ENCODE measurements at regions not wholly inside any gene's neighbourhood (a gene's known extent, or its start where the extent isn't known, plus 50 kb on each side); places are given as distances from the start of the nearest gene placed in this dataset.

DNA sequence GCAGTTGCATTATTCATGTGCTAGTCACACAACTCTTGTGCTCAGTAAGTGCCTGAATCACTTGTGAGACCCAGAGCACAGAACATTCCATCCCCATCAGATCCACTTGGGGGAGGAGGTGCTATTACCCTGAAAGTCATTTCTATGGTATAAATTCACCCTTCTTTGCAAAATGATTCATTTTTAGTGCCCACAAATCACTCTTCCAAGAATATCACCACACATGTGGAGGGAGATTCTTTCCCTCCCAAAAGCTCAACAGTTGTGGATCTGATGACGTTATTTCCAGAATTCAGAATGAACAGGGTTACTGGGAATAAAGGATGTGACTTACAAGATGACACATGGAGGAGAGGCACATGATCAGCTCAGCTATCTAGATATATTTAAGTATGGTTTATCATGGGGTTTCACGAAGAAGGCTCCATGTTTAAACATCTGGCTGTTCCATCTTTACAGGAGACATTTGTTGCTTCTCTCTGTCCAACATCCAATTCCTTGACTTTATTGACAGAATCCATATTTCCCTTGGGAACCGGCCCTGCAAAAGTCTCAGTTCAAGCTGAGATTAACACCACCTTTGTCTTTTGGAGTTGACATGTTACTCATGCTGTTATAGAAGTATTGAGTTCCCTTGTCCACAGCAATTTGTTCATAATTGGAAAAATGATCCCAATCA is 214.2 kb upstream of the PROK2 start:
- Histone ChIP-seq H2BK12ac (ENCODE audit: low read depth, low read length) (no peak overlapping the region), H4K91ac (replicated peaks; ENCODE audit: insufficient read length, low read length) (no peak overlapping the region), H3K23me2 (ENCODE audit: low read depth, low read length) (no peaks in the 10 kb centered on the region), H2BK5ac (ENCODE audit: low read depth, low read length) (no peak overlapping the region), H3K4me1 (replicated peaks in 1 of 4; ENCODE audit: control insufficient read depth in 3 of 4, insufficient read depth in 4 of 4, low read length in 3 of 4) (peaks cover 0 to 10% (median 7%) of the 10 kb centered on the region in 4 experiments; a peak in 5 of 7 replicates), H3K36me3 (ENCODE audit: control insufficient read depth in 2 of 4, insufficient read depth in 4 of 4, low read length in 3 of 4) (no peaks in the 10 kb centered on the region), H3K23ac (ENCODE audit: insufficient read length) (no peak overlapping the region), H3K9me3 (ENCODE audit: insufficient read depth in 2 of 2, low read depth in 1 of 2, low read length in 1 of 2) (no peaks in the 10 kb centered on the region), H3K18ac (ENCODE audit: extremely low read depth, low read length) (no peak overlapping the region), H3K4me2 (ENCODE audit: insufficient read depth in 1 of 2, low read depth in 2 of 2, low read length in 2 of 2) (no peak overlapping the region), H2AK5ac (ENCODE audit: low read depth, low read length) (no peak overlapping the region), H4K8ac (ENCODE audit: extremely low read depth, insufficient read depth, low read length) (no peak overlapping the region), H3K27me3 (replicated peaks in 1 of 4; ENCODE audit: control insufficient read depth in 3 of 4, extremely low read depth in 1 of 4, insufficient read depth in 3 of 4, low read length in 3 of 4) (no peaks in the 10 kb centered on the region), H2BK20ac (ENCODE audit: low read length) (no peak overlapping the region), H3K4ac (replicated peaks; ENCODE audit: insufficient read length, low read depth, low read length) (no peak overlapping the region), H3K79me2 (ENCODE audit: control insufficient read depth in 1 of 2, insufficient read depth in 2 of 2, low read length in 2 of 2) (no peaks in the 10 kb centered on the region), H2BK15ac (ENCODE audit: low read length) (no peak overlapping the region), H3K79me1 (ENCODE audit: low read depth, low read length) (no peaks in the 10 kb centered on the region), H3K56ac (replicated peaks; ENCODE audit: insufficient read length, low read depth, low read length) (no peak overlapping the region), H3K4me3 (ENCODE audit: extremely low read depth in 1 of 4, insufficient read depth in 2 of 4, low read depth in 3 of 4, low read length in 4 of 4) (no peak overlapping the region), H2BK120ac (replicated peaks; ENCODE audit: low read depth, low read length) (no peak overlapping the region), H3K9ac (replicated peaks in 1 of 4; ENCODE audit: extremely low read depth in 1 of 4, low read depth in 3 of 4, low read length in 3 of 4) (no peak overlapping the region), H3K14ac (ENCODE audit: insufficient read length) (no peak overlapping the region), H4K5ac (ENCODE audit: insufficient read length, low read depth, low read length) (no peak overlapping the region), H2AFZ (ENCODE audit: low read length) (no peak overlapping the region), H3K27ac (ENCODE audit: low read depth, low read length) (no peak overlapping the region), H4K20me1 (replicated peaks in 1 of 2; ENCODE audit: control insufficient read depth in 1 of 2, insufficient read depth in 2 of 2, low read length in 2 of 2) (no peaks in the 10 kb centered on the region)
- CTCF ChIA-PET (ENCODE audit: partially characterized antibody): interaction anchor here (1.0 to 1.3 kb wide), 2 partner anchors 11 to 852 kb away, joined by 3 read pairs; no protein-coding TSS in a partner anchor
- DNase-seq (ENCODE audit: low read depth in 1 of 2, low spot score in 2 of 2) (no peak), FAIRE-seq (no peak)
- 92% methylated on average over 3 of the region's 3 CpGs; no CpG with 5 or more reads in 1 of the 2 experiments for WGBS, 2 experiments (ENCODE audit: extremely low coverage in 1 of 2, insufficient coverage in 1 of 2, insufficient read length in 1 of 2, insufficient replicate concordance in 2 of 2, low coverage in 1 of 2, low lambda C conversion rate in 2 of 2, missing lambda C conversion rate in 1 of 2)
- POLR2A ChIA-PET (ENCODE audit: partially characterized antibody): no interaction called here
- TF ChIP-seq PHF8 (conservative IDR thresholded peaks at IDR 0.05; ENCODE audit: low read depth, low read length): no peak
- no peak for TF ChIP-seq NANOG (IDR thresholded peaks at IDR 0.05; ENCODE audit: insufficient read depth, low read depth, low read length, poor library complexity, severe bottlenecking)
- TF ChIP-seq TEAD4 (IDR thresholded peaks at IDR 0.05; ENCODE audit: low read depth, low read length): no peak
- no peak for TF ChIP-seq HDAC2 (IDR thresholded peaks at IDR 0.05; ENCODE audit: borderline replicate concordance in 1 of 2, low read depth in 2 of 2, low read length in 2 of 2)
- no peak for TF ChIP-seq SAP30 (IDR thresholded peaks at IDR 0.05; ENCODE audit: insufficient read depth, insufficient replicate concordance, low read length)
- TF ChIP-seq, protein P1, sequence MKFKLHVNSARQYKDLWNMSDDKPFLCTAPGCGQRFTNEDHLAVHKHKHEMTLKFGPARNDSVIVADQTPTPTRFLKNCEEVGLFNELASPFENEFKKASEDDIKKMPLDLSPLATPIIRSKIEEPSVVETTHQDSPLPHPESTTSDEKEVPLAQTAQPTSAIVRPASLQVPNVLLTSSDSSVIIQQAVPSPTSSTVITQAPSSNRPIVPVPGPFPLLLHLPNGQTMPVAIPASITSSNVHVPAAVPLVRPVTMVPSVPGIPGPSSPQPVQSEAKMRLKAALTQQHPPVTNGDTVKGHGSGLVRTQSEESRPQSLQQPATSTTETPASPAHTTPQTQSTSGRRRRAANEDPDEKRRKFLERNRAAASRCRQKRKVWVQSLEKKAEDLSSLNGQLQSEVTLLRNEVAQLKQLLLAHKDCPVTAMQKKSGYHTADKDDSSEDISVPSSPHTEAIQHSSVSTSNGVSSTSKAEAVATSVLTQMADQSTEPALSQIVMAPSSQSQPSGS (IDR thresholded peaks at IDR 0.05; ENCODE audit: low read length): no peak

Data from H1 (cell line).